HG03066 (cell line): ENCODE measurements at regions not wholly inside any gene's neighbourhood (a gene's known extent, or its start where the extent isn't known, plus 50 kb on each side); places are given as distances from the start of the nearest gene placed in this dataset.

Experiments used
- ATAC-seq: cut with Tn5 transposase; IDR thresholded peaks from one replicate; pipeline ENCODE4 v1.9.1; 2021; ENCODE audit warnings: low read depth; ENCODE audit not compliant: unreplicated experiment

GRCh38 chr12:85568395-85569103 is 267.7 kb downstream of the RASSF9 start:
- no peak for ATAC-seq

- no peak for ATAC-seq
Measured at GRCh38 chr12:85569261-85569660, 266.9 kb downstream of the RASSF9 start.

- no peak for ATAC-seq
Measured at GRCh38 chr12:85572956-85573355, 263.3 kb downstream of the RASSF9 start.

- ATAC-seq = no peak
Measured at GRCh38 chr12:85573635-85574214, 262.5 kb downstream of the RASSF9 start.

- no peak for ATAC-seq
Measured at GRCh38 chr12:85574291-85574690, 261.9 kb downstream of the RASSF9 start.

GRCh38 chr12:85575120-85576096 is 260.8 kb downstream of the RASSF9 start:
- ATAC-seq = peak; percentile 95

- ATAC-seq = no peak
Measured at GRCh38 chr12:85580562-85581168, 255.5 kb downstream of the RASSF9 start.

GRCh38 chr12:85587158-85587557 is 249.1 kb downstream of the RASSF9 start:
- no peak for ATAC-seq

- no peak for ATAC-seq
Measured at GRCh38 chr12:85588221-85588620, 248.0 kb downstream of the RASSF9 start.

- no peak for ATAC-seq
Measured at GRCh38 chr12:85600841-85601240, 235.4 kb downstream of the RASSF9 start.

- no peak for ATAC-seq
Measured at GRCh38 chr12:85603556-85603955, 232.7 kb downstream of the RASSF9 start.

GRCh38 chr12:85606455-85606854 is 229.8 kb downstream of the RASSF9 start:
- no peak for ATAC-seq

- ATAC-seq = no peak
Measured at GRCh38 chr12:85609778-85610177, 226.4 kb downstream of the RASSF9 start.

- no peak for ATAC-seq
Measured at GRCh38 chr12:85610194-85610593, 226.0 kb downstream of the RASSF9 start.

- no peak for ATAC-seq
Measured at GRCh38 chr12:85616201-85616600, 220.0 kb downstream of the RASSF9 start.

- no peak for ATAC-seq
Measured at GRCh38 chr12:85617307-85618091, 218.7 kb downstream of the RASSF9 start.

- no peak for ATAC-seq
Measured at GRCh38 chr12:85621041-85621440, 215.2 kb downstream of the RASSF9 start.

- no peak for ATAC-seq
Measured at GRCh38 chr12:85623763-85624162, 212.4 kb downstream of the RASSF9 start.

GRCh38 chr12:85625467-85625866 is 210.7 kb downstream of the RASSF9 start:
- no peak for ATAC-seq
